Mammary epithelial cell (primary cell): ENCODE measurements at regions not wholly inside any gene's neighbourhood (a gene's known extent, or its start where the extent isn't known, plus 50 kb on each side); places are given as distances from the start of the nearest gene placed in this dataset.

ENCODE experiments used
- CTCF ChIP-seq, 2 donors: IDR thresholded peaks in 1 of 2; conservative IDR thresholded peaks in 1 of 2; 2 replicates each; pipeline ENCODE4 v1.5.1; 2011 to 2012; ENCODE audit warnings: inconsistent platforms in 2 of 2, low read length in 2 of 2, mild to moderate bottlenecking in 2 of 2, control low read depth in 1 of 2, low read depth in 1 of 2; ENCODE audit not compliant: insufficient read depth in 1 of 2; ENCODE audit errors: extremely low read depth in 1 of 2
- EZH2 ChIP-seq: IDR thresholded peaks from 2 replicates; pipeline ENCODE4 v1.6.1; 2012; ENCODE audit warnings: low read length, inconsistent platforms, borderline replicate concordance

DNA sequence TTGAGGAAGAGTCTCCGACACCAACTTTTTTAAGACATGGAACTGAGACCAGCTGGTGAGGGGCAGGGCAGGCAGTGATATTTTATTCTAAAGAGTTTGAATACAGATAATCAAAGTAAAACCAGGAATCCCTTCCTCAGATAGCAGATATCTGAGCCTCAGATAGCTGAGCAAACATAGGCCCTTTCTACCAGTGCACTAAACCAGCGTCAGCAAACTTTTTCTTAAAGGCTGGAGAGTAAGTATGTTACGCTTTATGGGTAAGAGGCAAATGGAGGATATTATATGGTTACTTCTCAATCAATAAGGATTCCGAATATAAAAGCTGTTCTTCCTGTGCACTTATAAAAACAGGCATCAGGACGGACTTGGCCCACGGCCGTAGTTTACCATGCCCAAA, 73.9 kb downstream of the WNT5A start:
- TF ChIP-seq EZH2 (no peak), CTCF (conservative IDR thresholded peaks at IDR 0.05 in 1 of 2, IDR thresholded peaks at IDR 0.05 in 1 of 2; ENCODE audit: extremely low read depth in 1 of 2, insufficient read depth in 1 of 2, low read depth in 1 of 2, low read length in 2 of 2) (no peak)
